Glutamatergic neuron (in vitro differentiated cells): ENCODE measurements at regions not wholly inside any gene's neighbourhood (a gene's known extent, or its start where the extent isn't known, plus 50 kb on each side); places are given as distances from the start of the nearest gene placed in this dataset.

Experiments
- DNase-seq: peaks from one replicate; pipeline ENCODE4 v3.0.0; 2022
- H3K27ac Mint-ChIP-seq: one replicate; pipeline ENCODE4 v1.8.0; 2020; ENCODE audit warnings: mild to moderate bottlenecking, mixed read lengths, inconsistent platforms; ENCODE audit not compliant: unreplicated experiment
- H3K27me3 Mint-ChIP-seq: one replicate; pipeline ENCODE4 v1.8.0; 2020; ENCODE audit warnings: mild to moderate bottlenecking, moderate library complexity, mixed read lengths, inconsistent platforms; ENCODE audit not compliant: unreplicated experiment
- H3K36me3 Mint-ChIP-seq: one replicate; pipeline ENCODE4 v1.8.0; 2020; ENCODE audit warnings: mild to moderate bottlenecking, mixed read lengths, inconsistent platforms; ENCODE audit not compliant: unreplicated experiment
- H3K4me1 Mint-ChIP-seq: one replicate; pipeline ENCODE4 v1.8.0; 2020; ENCODE audit warnings: mild to moderate bottlenecking, low read depth, mixed read lengths, inconsistent platforms; ENCODE audit not compliant: unreplicated experiment
- H3K4me3 Mint-ChIP-seq: one replicate; pipeline ENCODE4 v1.8.0; 2020; ENCODE audit warnings: mild to moderate bottlenecking, mixed read lengths, inconsistent platforms; ENCODE audit not compliant: unreplicated experiment
- H3K9me3 Mint-ChIP-seq: one replicate; pipeline ENCODE4 v1.8.0; 2020; ENCODE audit warnings: mild to moderate bottlenecking, moderate library complexity, mixed read lengths, inconsistent platforms; ENCODE audit not compliant: unreplicated experiment
- TF ChIP-seq, protein P1 (sequence below): fragments of 200-600 bp; sonication (generic); IDR thresholded peaks from one replicate; pipeline ENCODE4 v1.5.0; 2021; ENCODE audit not compliant: partially characterized antibody, unreplicated experiment

- TF ChIP-seq, protein P1, sequence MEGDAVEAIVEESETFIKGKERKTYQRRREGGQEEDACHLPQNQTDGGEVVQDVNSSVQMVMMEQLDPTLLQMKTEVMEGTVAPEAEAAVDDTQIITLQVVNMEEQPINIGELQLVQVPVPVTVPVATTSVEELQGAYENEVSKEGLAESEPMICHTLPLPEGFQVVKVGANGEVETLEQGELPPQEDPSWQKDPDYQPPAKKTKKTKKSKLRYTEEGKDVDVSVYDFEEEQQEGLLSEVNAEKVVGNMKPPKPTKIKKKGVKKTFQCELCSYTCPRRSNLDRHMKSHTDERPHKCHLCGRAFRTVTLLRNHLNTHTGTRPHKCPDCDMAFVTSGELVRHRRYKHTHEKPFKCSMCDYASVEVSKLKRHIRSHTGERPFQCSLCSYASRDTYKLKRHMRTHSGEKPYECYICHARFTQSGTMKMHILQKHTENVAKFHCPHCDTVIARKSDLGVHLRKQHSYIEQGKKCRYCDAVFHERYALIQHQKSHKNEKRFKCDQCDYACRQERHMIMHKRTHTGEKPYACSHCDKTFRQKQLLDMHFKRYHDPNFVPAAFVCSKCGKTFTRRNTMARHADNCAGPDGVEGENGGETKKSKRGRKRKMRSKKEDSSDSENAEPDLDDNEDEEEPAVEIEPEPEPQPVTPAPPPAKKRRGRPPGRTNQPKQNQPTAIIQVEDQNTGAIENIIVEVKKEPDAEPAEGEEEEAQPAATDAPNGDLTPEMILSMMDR = no peak
- Mint-ChIP-seq H3K4me3 (no peak overlapping the region), H3K36me3 (peaks cover 16% of the 10 kb centered on the region), H3K4me1 (no peaks in the 10 kb centered on the region), H3K27me3 (no peaks in the 10 kb centered on the region), H3K27ac (no peak overlapping the region), H3K9me3 (peaks cover 7% of the 10 kb centered on the region)
- DNase-seq = no peak
These were observed 76.7 kb upstream of the RAPGEF4 start for GRCh38 chr2:172658945-172659344.

DNA sequence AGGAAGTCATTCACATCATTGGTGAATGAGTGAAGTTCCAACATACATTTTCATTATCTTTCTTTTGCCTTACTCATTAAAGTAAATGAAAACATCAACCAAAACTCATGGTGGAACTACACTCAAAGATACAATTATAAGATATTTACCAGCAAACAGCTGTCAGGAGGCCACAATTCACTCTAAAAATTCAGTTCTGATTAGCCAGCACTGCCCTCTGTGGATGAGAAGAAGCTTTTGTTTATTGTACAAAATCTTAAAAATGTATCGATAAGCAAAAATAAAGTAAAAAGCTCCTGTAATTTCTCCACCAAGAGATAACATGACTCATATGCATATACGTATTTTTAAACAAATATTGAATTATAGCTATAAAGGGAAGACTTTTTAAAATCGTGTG is 73.5 kb upstream of the RAPGEF4 start:
- no peak overlapping the region for H3K27ac Mint-ChIP-seq
- peaks cover 7% of the 10 kb centered on the region for H3K9me3 Mint-ChIP-seq
- no peaks in the 10 kb centered on the region for H3K27me3 Mint-ChIP-seq
- DNase-seq = no peak
- TF ChIP-seq, protein P1 = no peak
- no peak overlapping the region for H3K4me3 Mint-ChIP-seq
- H3K36me3 Mint-ChIP-seq = peaks cover 23% of the 10 kb centered on the region
- H3K4me1 Mint-ChIP-seq = no peaks in the 10 kb centered on the region

DNA sequence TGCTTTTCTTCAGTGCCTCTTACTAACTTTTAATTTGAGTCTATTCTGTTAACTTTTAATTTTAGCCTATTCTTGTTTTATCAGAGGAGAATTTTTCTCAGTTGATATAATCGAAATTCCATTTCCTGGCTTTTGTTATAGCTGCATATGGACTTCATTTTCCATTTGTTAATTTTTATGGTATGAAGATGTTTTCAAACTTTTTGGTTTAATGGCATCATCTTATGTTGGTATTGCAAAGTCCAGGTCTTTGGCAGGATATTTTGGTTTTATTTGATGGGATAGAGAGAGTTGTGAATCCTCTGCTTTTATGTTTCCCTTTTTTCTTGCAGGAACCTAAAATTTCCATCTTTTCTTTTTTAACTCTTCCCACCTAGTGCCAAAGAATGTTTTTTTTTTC is 70.9 kb upstream of the RAPGEF4 start:
- Mint-ChIP-seq H3K27ac (no peak overlapping the region), H3K36me3 (peaks cover 9% of the 10 kb centered on the region), H3K27me3 (no peaks in the 10 kb centered on the region), H3K9me3 (no peaks in the 10 kb centered on the region), H3K4me1 (no peaks in the 10 kb centered on the region), H3K4me3 (no peak overlapping the region)
- TF ChIP-seq, protein P1 = no peak
- DNase-seq = no peak

DNA sequence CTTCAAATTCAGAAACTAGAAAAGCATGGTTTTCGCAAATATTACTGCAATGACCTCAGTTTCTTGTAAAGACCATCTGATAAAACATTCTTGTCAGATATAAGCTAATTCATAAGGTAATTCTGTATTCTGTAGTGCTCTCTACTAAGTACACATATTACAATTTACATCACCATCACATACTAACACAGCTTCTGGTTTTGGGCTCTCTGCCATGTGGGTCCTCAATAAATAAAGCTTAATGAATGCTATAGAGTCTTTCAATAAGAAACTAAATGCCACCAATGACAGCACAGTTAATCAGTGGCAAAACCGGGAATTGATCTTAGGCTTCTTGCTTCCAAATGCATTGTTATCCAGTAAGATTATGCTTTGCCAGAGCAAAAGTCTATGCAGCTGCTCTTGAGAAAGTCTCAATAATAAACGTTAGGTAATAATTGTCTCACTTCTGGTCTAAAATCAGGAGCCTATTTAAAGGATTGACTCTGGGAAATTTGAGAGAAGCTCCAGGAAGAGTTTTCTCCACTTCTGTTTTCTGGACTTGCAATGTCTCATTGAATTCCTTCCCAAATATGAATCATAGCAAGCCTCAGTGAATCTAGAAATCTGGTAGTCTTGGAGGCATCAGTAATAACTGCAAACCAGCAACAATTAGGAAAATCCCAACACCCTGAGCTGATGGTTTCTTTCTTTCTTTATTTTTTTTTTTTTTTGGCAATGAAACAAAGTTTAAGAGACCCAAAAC is 67.9 kb upstream of the RAPGEF4 start:
- Mint-ChIP-seq H3K27me3 (no peaks in the 10 kb centered on the region), H3K9me3 (no peaks in the 10 kb centered on the region), H3K27ac (no peak overlapping the region), H3K36me3 (peaks cover 6% of the 10 kb centered on the region), H3K4me1 (no peaks in the 10 kb centered on the region), H3K4me3 (no peak overlapping the region)
- DNase-seq = no peak
- TF ChIP-seq, protein P1 = no peak

- no peak overlapping the region for H3K27ac Mint-ChIP-seq
- no peaks in the 10 kb centered on the region for H3K27me3 Mint-ChIP-seq
- no peaks in the 10 kb centered on the region for H3K9me3 Mint-ChIP-seq
- H3K36me3 Mint-ChIP-seq = peaks cover 14% of the 10 kb centered on the region
- no peak for DNase-seq
- H3K4me1 Mint-ChIP-seq = no peaks in the 10 kb centered on the region
- TF ChIP-seq, protein P1 = no peak
- H3K4me3 Mint-ChIP-seq = no peak overlapping the region
These were observed 64.1 kb upstream of the RAPGEF4 start for GRCh38 chr2:172671501-172671900.
